Fibroblast of the aortic adventitia (primary cell): ENCODE measurements at regions not wholly inside any gene's neighbourhood (a gene's known extent, or its start where the extent isn't known, plus 50 kb on each side); places are given as distances from the start of the nearest gene placed in this dataset.
"Not testable (repeated sequence)": the region's sequence is repeated elsewhere in the genome, so short reads cannot be mapped to it uniquely, and the experiment has no call there.

ENCODE experiments used
- DNase-seq: peaks from one replicate; pipeline ENCODE4 v3.0.0-alpha.2; 2010; ENCODE audit warnings: low read depth
- H3K4me3 ChIP-seq: 2 replicates; pipeline ENCODE4 v1.5.1; 2011; ENCODE audit warnings: low read depth, mild to moderate bottlenecking, control low read depth, low read length, moderate library complexity
- CTCF ChIP-seq: IDR thresholded peaks from 2 replicates; pipeline ENCODE4 v1.5.1; 2011; ENCODE audit warnings: mild to moderate bottlenecking, low read length, control low read depth, inconsistent platforms; ENCODE audit not compliant: insufficient read depth

DNA sequence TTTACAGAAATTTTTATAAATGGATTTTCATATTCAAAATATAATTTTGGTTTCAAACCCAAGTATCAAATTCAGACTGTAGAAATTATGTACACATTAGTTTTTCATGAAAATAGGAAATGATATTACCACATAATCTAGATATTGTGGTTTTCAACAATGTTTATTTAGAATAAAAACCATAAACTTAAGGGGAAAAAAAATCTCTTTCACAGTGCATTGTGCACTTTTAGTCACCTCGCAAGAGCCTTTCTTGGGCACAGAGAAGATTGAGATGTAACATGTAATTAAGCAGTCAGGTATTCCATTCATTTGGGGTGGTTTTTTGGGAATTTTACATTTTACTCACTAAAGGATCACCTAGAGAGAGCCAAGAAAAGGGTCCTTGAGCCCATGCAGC, 104.0 kb downstream of the TANC2 start:
- no peak overlapping the region for H3K4me3 ChIP-seq
- TF ChIP-seq CTCF: no peak
- DNase-seq: no peak

DNA sequence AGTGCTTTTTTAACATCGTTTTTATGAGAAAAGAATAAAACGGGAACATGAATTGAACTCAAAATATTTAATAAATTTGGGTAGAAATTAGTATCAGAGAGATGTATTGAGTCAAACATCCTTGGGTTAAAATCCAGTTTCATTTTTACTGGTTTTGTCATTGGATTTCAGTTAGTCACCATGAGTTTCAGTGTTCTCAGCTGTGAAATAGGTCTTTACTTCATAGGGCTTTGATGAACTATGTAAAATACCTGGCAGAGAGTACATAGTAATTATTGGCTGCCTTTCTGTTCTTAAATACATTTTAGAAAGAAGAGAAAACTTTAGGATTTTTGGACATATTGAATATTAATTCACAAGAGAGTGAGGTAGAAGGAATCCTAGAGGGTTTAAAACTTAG, 105.8 kb downstream of the TANC2 start:
- no peak for TF ChIP-seq CTCF
- H3K4me3 ChIP-seq: no peak overlapping the region
- DNase-seq: no peak

GRCh38 chr17:63075969-63076368, 109.9 kb downstream of the TANC2 start:
- TF ChIP-seq CTCF: no peak
- DNase-seq: peak; percentile 17
- H3K4me3 ChIP-seq: no peak overlapping the region

DNA sequence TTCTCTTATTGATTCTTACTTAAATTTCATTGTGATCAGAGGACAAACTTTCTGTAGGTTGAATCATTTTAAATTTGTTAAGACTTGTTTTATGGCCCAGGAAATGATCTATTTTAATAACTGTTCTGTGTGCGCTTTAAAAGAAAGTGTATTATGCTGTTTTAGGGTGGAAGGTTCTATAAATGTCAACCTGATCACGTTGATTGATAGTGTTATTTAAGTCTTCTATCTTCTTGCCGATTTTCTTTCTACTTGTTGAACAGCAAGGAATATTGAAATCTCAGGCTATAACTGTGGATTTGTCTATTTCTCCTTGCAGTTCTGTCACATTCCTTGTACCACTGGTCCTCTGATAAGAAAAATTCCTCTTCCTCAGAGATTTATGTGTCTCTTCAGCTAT, 112.7 kb downstream of the TANC2 start:
- H3K4me3 ChIP-seq: no peak overlapping the region
- no peak for TF ChIP-seq CTCF
- DNase-seq: peak; percentile 9

GRCh38 chr17:63082273-63082861, 116.3 kb downstream of the TANC2 start:
- no peak overlapping the region for H3K4me3 ChIP-seq
- DNase-seq: peak; percentile 82
- peak; percentile 62 for TF ChIP-seq CTCF

DNA sequence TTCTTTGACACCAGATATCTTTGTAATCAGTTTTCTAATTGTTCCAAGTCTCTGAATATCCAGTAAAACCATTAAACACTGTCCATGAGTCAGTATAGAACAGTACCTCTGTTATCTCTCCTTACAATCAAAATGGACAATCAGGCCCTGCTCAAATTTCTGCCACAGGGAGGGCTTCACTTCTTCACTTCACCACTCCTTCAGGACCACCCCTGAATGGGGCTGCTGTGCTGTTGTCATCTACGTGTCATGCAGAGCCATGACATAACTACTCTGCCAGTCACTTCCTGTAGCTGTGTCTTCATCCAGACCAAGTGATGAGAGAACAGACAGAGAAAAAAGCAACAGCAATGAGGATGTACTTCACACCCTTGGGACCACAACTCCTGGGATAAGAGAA, 116.9 kb downstream of the TANC2 start:
- H3K4me3 ChIP-seq: no peak overlapping the region
- peak; percentile 28 for DNase-seq
- no peak for TF ChIP-seq CTCF

GRCh38 chr17:63086483-63087185, 120.6 kb downstream of the TANC2 start:
- no peak overlapping the region for H3K4me3 ChIP-seq
- DNase-seq: no peak
- TF ChIP-seq CTCF: no peak

- DNase-seq: not testable (repeated sequence)
Observed at GRCh38 chr17:63090358-63091114, 124.5 kb downstream of the TANC2 start.

GRCh38 chr17:63091909-63092308, 125.9 kb downstream of the TANC2 start:
- not testable (repeated sequence) for H3K4me3 ChIP-seq, DNase-seq

More at GRCh38 chr17:63090358-63091114, 124.5 kb downstream of the TANC2 start:
- H3K4me3 ChIP-seq: not testable (repeated sequence)
